ENCODE measurements at regions not wholly inside any gene's neighbourhood (a gene's known extent, or its start where the extent isn't known, plus 50 kb on each side); places are given as distances from the start of the nearest gene placed in this dataset.

DNA sequence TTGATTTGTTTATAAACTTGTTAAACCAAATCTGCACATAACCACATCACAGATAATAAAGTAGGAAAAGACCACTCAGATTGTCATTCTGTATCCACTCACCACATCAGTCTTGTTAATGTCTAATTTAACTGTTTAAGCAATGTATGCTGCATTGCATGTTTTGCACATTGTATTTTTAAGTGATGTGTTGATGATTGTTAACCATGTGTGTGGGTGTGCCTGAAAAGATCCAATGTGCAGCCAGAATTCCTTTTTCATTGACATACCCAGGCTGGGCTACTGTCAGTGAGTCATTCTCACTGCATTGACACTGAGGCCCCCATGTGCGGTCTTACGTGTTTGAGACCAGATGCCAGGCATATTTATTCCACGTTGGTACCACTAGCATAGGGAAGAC lies 167.3 kb downstream of the TRMT11 start:
- DNase-seq, result no peak
- intact Hi-C loops (cut with DNase I), result no loop called here
- no peaks in the 10 kb centered on the region for H3K9me3 ChIP-seq
- peaks cover 0 to 5% (median 0%) of the 10 kb centered on the region in 9 donors for H3K27me3 ChIP-seq
- 68 to 84% (median 81%) methylated on average over 3 of the region's 3 CpGs for WGBS, 4 donors
- no peak overlapping the region for H3K27ac ChIP-seq
- TF ChIP-seq CTCF (IDR thresholded peaks at IDR 0.05) (no peak), POLR2A (IDR thresholded peaks at IDR 0.05) (no peak)
- no peak overlapping the region for H3K4me3 ChIP-seq
- no peaks in the 10 kb centered on the region for H3K4me1 ChIP-seq
- no peaks in the 10 kb centered on the region for H3K36me3 ChIP-seq
- no peak for ATAC-seq

- TF ChIP-seq POLR2A (IDR thresholded peaks at IDR 0.05) (no peak), CTCF (IDR thresholded peaks at IDR 0.05) (no peak)
- DNase-seq, result no peak
- Histone ChIP-seq H3K4me1 (no peaks in the 10 kb centered on the region), H3K27me3 (no peaks in the 10 kb centered on the region), H3K36me3 (no peaks in the 10 kb centered on the region), H3K4me3 (no peak overlapping the region), H3K27ac (no peak overlapping the region), H3K9me3 (peaks cover 0 to 2% (median 0%) of the 10 kb centered on the region in 12 donors)
- 46 to 80% (median 57%) methylated on average over 1 of the region's 1 CpG for WGBS, 4 donors
- intact Hi-C loops (cut with DNase I), result no loop called here
- ATAC-seq, result no peak
Measured at GRCh38 chr6:126156973-126157372, 170.6 kb downstream of the TRMT11 start.

DNA sequence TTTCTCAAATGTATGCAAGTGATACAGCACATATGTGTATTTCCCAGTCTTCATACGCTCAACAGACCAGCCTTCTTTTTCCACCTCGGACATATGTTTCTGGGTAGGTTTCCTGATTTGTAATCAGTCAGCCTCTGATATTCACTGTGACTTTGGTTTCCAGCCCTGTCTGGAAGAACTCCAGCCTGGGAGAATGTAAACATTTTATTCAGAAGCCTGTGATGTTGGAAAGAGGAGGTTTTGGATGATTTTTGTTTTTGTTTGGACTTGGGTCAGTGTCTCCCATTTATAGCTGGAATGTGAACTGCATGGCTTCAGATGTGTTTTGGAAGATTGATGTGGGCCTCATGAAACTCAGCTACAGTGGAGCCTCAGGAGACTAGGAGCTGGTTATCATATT lies 172.2 kb upstream of the CENPW start:
- DNase-seq, result no peak
- intact Hi-C loops (cut with DNase I), result no loop called here
- WGBS, 4 donors, result 71 to 79% (median 74%) methylated on average over 2 of the region's 2 CpGs
- Histone ChIP-seq H3K27ac (no peak overlapping the region), H3K4me3 (no peak overlapping the region), H3K9me3 (peaks cover 0 to 22% (median 5%) of the 10 kb centered on the region in 12 donors), H3K4me1 (no peaks in the 10 kb centered on the region), H3K27me3 (peaks cover 0 to 7% (median 0%) of the 10 kb centered on the region in 9 donors), H3K36me3 (no peaks in the 10 kb centered on the region)
- no peak for ATAC-seq
- TF ChIP-seq CTCF (IDR thresholded peaks at IDR 0.05), result no peak
- no peak for TF ChIP-seq POLR2A (IDR thresholded peaks at IDR 0.05)

DNA sequence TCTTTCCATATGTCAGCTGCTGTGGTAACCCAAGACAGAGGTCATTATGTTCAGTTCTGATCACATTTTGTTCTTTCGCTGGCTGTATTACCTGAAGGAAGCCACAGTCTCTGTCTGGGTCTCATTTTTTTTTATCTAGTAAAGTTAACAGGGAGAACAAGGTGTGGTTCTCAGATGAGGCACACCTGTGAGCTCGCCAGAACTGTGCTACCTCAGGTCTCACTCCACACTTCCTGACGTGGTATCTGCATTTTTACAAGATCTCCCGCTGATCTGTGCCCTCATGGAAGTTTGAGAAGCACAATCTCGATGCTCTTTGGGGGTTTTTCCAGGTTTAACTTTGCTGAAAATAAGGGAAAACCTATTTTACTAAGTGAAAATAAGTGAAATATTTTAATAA lies 169.5 kb upstream of the CENPW start:
- no peak overlapping the region for H3K27ac ChIP-seq
- TF ChIP-seq CTCF (IDR thresholded peaks at IDR 0.05) (no peak), POLR2A (IDR thresholded peaks at IDR 0.05) (no peak)
- ATAC-seq (no peak), DNase-seq (no peak)
- H3K9me3 ChIP-seq, result no peaks in the 10 kb centered on the region
- peaks cover 0 to 7% (median 0%) of the 10 kb centered on the region in 9 donors for H3K27me3 ChIP-seq
- H3K36me3 ChIP-seq, result no peaks in the 10 kb centered on the region
- no peak overlapping the region for H3K4me3 ChIP-seq
- WGBS, 4 donors, result 70 to 85% (median 79%) methylated on average over 5 of the region's 5 CpGs
- no peaks in the 10 kb centered on the region for H3K4me1 ChIP-seq
- intact Hi-C loops (cut with DNase I), result loop anchor here in 1 of 10 donors (10.0 kb wide), 1 partner anchor 136 kb away; no protein-coding TSS in a partner anchor
